ENCODE measurements at regions not wholly inside any gene's neighbourhood (a gene's known extent, or its start where the extent isn't known, plus 50 kb on each side); places are given as distances from the start of the nearest gene placed in this dataset.

GRCh38 chr13:40362502-40362901 lies 303.9 kb downstream of the FOXO1 start:
- TF ChIP-seq ATF6 (CRISPR knock-in tag; IDR thresholded peaks at IDR 0.05): no peak
- no peak for TF ChIP-seq THAP7 (CRISPR knock-in tag; IDR thresholded peaks at IDR 0.05)
- TF ChIP-seq CTCF (IDR thresholded peaks at IDR 0.05 in 2 of 3, conservative IDR thresholded peaks at IDR 0.05 in 1 of 3; ENCODE audit: insufficient read depth in 2 of 3, low read depth in 1 of 3, low read length in 3 of 3): no peak
- no peak for TF ChIP-seq POLR2AphosphoS5 (IDR thresholded peaks at IDR 0.05; ENCODE audit: control insufficient read depth, insufficient read depth, low read depth, low read length)
- no peak for TF ChIP-seq HDAC6 (IDR thresholded peaks at IDR 0.05; ENCODE audit: low read depth, low read length)
- no peak for TF ChIP-seq MEIS2 (IDR thresholded peaks at IDR 0.05; ENCODE audit: partially characterized antibody)
- TF ChIP-seq RBFOX2 (IDR thresholded peaks at IDR 0.05; ENCODE audit: low read depth, low read length): no peak
- no peak for TF ChIP-seq TOE1 (IDR thresholded peaks at IDR 0.05; ENCODE audit: borderline replicate concordance)
- TF ChIP-seq TOE1 (CRISPR knock-in tag; IDR thresholded peaks at IDR 0.05; ENCODE audit: borderline replicate concordance, low read depth): no peak
- no peak for TF ChIP-seq ZFX (CRISPR knock-in tag; IDR thresholded peaks at IDR 0.05)
